SH-SY5Y (cell line): ENCODE measurements at regions not wholly inside any gene's neighbourhood (a gene's known extent, or its start where the extent isn't known, plus 50 kb on each side); places are given as distances from the start of the nearest gene placed in this dataset.

ENCODE experiments used
- GATA2 ChIP-seq: IDR thresholded peaks from 2 replicates; pipeline ENCODE4 v1.6.1; 2011; ENCODE audit warnings: mild to moderate bottlenecking, low read depth, low read length
- GATA3 ChIP-seq: IDR thresholded peaks from 2 replicates; pipeline ENCODE4 v1.6.1; 2011; ENCODE audit warnings: low read depth, mild to moderate bottlenecking, low read length, moderate library complexity

GRCh38 chr17:74040291-74040690 is 163.2 kb upstream of the RPL38 start:
- no peak for TF ChIP-seq GATA2
- no peak for TF ChIP-seq GATA3
